ENCODE measurements at regions not wholly inside any gene's neighbourhood (a gene's known extent, or its start where the extent isn't known, plus 50 kb on each side); places are given as distances from the start of the nearest gene placed in this dataset.

GRCh38 chr2:60175290-60175689 lies 378.2 kb downstream of the BCL11A start:
- H3K4me3 ChIP-seq (ENCODE audit: low read depth, low read length): no peak overlapping the region
- no peak for DNase-seq (ENCODE audit: low read depth)
- TF ChIP-seq, protein P1, sequence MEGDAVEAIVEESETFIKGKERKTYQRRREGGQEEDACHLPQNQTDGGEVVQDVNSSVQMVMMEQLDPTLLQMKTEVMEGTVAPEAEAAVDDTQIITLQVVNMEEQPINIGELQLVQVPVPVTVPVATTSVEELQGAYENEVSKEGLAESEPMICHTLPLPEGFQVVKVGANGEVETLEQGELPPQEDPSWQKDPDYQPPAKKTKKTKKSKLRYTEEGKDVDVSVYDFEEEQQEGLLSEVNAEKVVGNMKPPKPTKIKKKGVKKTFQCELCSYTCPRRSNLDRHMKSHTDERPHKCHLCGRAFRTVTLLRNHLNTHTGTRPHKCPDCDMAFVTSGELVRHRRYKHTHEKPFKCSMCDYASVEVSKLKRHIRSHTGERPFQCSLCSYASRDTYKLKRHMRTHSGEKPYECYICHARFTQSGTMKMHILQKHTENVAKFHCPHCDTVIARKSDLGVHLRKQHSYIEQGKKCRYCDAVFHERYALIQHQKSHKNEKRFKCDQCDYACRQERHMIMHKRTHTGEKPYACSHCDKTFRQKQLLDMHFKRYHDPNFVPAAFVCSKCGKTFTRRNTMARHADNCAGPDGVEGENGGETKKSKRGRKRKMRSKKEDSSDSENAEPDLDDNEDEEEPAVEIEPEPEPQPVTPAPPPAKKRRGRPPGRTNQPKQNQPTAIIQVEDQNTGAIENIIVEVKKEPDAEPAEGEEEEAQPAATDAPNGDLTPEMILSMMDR (IDR thresholded peaks at IDR 0.05; ENCODE audit: insufficient read depth, low read length): no peak

DNA sequence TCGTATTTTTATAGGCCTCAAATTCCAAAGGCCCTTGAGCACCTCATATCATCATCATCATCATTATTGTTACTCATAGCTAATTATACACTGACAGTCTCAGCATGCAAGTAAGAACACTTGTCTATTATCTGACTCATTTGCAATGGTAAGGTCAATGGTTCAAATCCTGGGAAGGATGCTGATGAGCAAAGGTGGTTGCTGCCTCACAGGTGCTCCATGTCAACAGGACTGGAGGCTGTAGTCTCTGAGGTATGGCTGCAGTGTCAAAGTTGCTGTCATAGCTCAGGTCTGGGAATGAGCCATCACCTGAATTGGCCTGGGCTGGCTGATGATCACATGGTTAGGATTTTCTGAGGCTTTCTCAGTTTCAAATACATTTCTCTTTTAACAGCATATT lies 379.3 kb downstream of the BCL11A start:
- no peak overlapping the region for H3K4me3 ChIP-seq (ENCODE audit: low read depth, low read length)
- no peak for DNase-seq (ENCODE audit: low read depth)
- TF ChIP-seq, protein P1 (IDR thresholded peaks at IDR 0.05; ENCODE audit: insufficient read depth, low read length): no peak

- no peak for DNase-seq (ENCODE audit: low read depth)
- H3K4me3 ChIP-seq (ENCODE audit: low read depth, low read length): no peak overlapping the region
- TF ChIP-seq, protein P1 (IDR thresholded peaks at IDR 0.05; ENCODE audit: insufficient read depth, low read length): no peak
These were observed 380.7 kb downstream of the BCL11A start for GRCh38 chr2:60172801-60173200.

- no peak overlapping the region for H3K4me3 ChIP-seq (ENCODE audit: low read depth, low read length)
- DNase-seq (ENCODE audit: low read depth): no peak
- TF ChIP-seq, protein P1 (IDR thresholded peaks at IDR 0.05; ENCODE audit: insufficient read depth, low read length): no peak
These were observed 383.2 kb downstream of the BCL11A start for GRCh38 chr2:60170272-60170671.

GRCh38 chr2:60168247-60168646 lies 385.2 kb downstream of the BCL11A start:
- no peak overlapping the region for H3K4me3 ChIP-seq (ENCODE audit: low read depth, low read length)
- no peak for DNase-seq (ENCODE audit: low read depth)
- TF ChIP-seq, protein P1 (IDR thresholded peaks at IDR 0.05; ENCODE audit: insufficient read depth, low read length): no peak

- TF ChIP-seq, protein P1 (IDR thresholded peaks at IDR 0.05; ENCODE audit: insufficient read depth, low read length): no peak
- H3K4me3 ChIP-seq (ENCODE audit: low read depth, low read length): no peak overlapping the region
- no peak for DNase-seq (ENCODE audit: low read depth)
These were observed 386.4 kb downstream of the BCL11A start for GRCh38 chr2:60167089-60167488.

DNA sequence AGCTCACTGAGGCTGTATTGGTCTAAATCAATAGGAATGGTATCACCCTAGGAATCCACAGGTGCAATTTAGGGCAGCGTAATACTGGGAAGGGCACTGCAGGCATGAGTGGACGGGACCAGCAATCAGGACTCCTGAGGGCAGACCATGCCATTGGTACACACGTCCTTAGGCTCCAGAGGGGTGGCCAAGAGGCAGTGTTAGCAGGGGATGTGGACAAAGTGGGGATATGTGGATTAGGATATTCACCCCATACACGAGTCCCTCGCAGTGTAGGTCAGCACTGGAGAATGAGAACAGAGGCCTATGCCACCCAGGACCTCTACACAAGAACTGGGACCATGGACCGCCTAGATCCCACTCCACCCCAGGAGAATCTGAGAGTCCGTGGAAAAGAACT lies 389.8 kb downstream of the BCL11A start:
- no peak for DNase-seq (ENCODE audit: low read depth)
- no peak overlapping the region for H3K4me3 ChIP-seq (ENCODE audit: low read depth, low read length)
- TF ChIP-seq, protein P1 (IDR thresholded peaks at IDR 0.05; ENCODE audit: insufficient read depth, low read length): no peak

All from fibroblast of the aortic adventitia (primary cell).